Neural progenitor cell (in vitro differentiated cells): ENCODE measurements at regions not wholly inside any gene's neighbourhood (a gene's known extent, or its start where the extent isn't known, plus 50 kb on each side); places are given as distances from the start of the nearest gene placed in this dataset.
A peak's percentile ranks its signal among the peaks of the same experiment; 100 is the strongest.

Experiments used
- DNase-seq: peaks from one replicate; pipeline ENCODE4 v3.0.0-alpha.2; 2016; ENCODE audit warnings: low spot score
- H2AFZ ChIP-seq: fragments of 200-600 bp; sonication (generic); replicated peaks from 2 replicates; pipeline ENCODE4 v1.6.1; 2016; ENCODE audit warnings: antibody characterized with exemption
- H3F3A ChIP-seq: fragments of 200-600 bp; sonication (generic); 2 replicates; pipeline ENCODE4 v1.6.1; 2016; ENCODE audit warnings: antibody characterized with exemption, low read depth
- H3K27ac ChIP-seq: fragments of 200-600 bp; sonication (generic); 2 replicates; pipeline ENCODE4 v1.5.1; 2016; ENCODE audit warnings: mild to moderate bottlenecking
- H3K27me3 ChIP-seq: fragments of 200-600 bp; sonication (generic); 2 replicates; pipeline ENCODE4 v1.6.1; 2016; ENCODE audit warnings: mild to moderate bottlenecking, moderate library complexity
- H3K36me3 ChIP-seq: fragments of 200-600 bp; sonication (generic); 2 replicates; pipeline ENCODE4 v1.5.1; 2016
- H3K4me1 ChIP-seq: fragments of 200-600 bp; sonication (generic); 2 replicates; pipeline ENCODE4 v1.6.1; 2016; ENCODE audit warnings: mixed run types
- H3K4me2 ChIP-seq: fragments of 200-600 bp; sonication (generic); 2 replicates; pipeline ENCODE4 v1.6.1; 2016
- H3K4me3 ChIP-seq: fragments of 200-600 bp; sonication (generic); 2 replicates; pipeline ENCODE4 v1.5.1; 2016
- H3K79me2 ChIP-seq: fragments of 200-600 bp; sonication (generic); 2 replicates; pipeline ENCODE4 v1.6.1; 2016; ENCODE audit warnings: low read depth
- H3K9ac ChIP-seq: fragments of 200-600 bp; sonication (generic); 2 replicates; pipeline ENCODE4 v1.6.1; 2016
- H3K9me3 ChIP-seq: fragments of 200-600 bp; sonication (generic); 2 replicates; pipeline ENCODE4 v1.5.1; 2016; ENCODE audit warnings: low read depth
- H4K20me1 ChIP-seq: fragments of 200-600 bp; sonication (generic); 2 replicates; pipeline ENCODE4 v1.6.1; 2016; ENCODE audit warnings: low read depth
- H3K27ac Mint-ChIP-seq: 3 replicates; pipeline ENCODE4 v1.8.0; 2021; ENCODE audit warnings: mixed read lengths
- H3K27me3 Mint-ChIP-seq: 2 replicates; pipeline ENCODE4 v1.8.0; 2022; ENCODE audit warnings: low read depth, mild to moderate bottlenecking, inconsistent platforms, moderate library complexity, mixed read lengths; ENCODE audit not compliant: insufficient read depth
- H3K36me3 Mint-ChIP-seq: 3 replicates; pipeline ENCODE4 v1.8.0; 2021; ENCODE audit warnings: mixed read lengths
- H3K4me1 Mint-ChIP-seq: 3 replicates; pipeline ENCODE4 v1.8.0; 2021; ENCODE audit warnings: mixed read lengths
- H3K4me3 Mint-ChIP-seq: 3 replicates; pipeline ENCODE4 v1.8.0; 2021; ENCODE audit warnings: mild to moderate bottlenecking, moderate library complexity, mixed read lengths
- H3K9me3 Mint-ChIP-seq: 3 replicates; pipeline ENCODE4 v1.8.0; 2020; ENCODE audit warnings: mixed read lengths
- EZH2 ChIP-seq: fragments of 200-600 bp; sonication (generic); IDR thresholded peaks from 2 replicates; pipeline ENCODE4 v1.6.1; 2017; ENCODE audit warnings: antibody characterized with exemption, mild to moderate bottlenecking, moderate library complexity
- EZH2phosphoT487 ChIP-seq: fragments of 200-600 bp; sonication (generic); IDR thresholded peaks from 2 replicates; pipeline ENCODE4 v1.6.1; 2017; ENCODE audit warnings: antibody characterized with exemption
- TF ChIP-seq, protein P1 (sequence below): fragments of 200-600 bp; sonication (generic); IDR thresholded peaks from 2 replicates; pipeline ENCODE4 v1.5.1; 2017; ENCODE audit warnings: antibody characterized with exemption, mild to moderate bottlenecking

DNA sequence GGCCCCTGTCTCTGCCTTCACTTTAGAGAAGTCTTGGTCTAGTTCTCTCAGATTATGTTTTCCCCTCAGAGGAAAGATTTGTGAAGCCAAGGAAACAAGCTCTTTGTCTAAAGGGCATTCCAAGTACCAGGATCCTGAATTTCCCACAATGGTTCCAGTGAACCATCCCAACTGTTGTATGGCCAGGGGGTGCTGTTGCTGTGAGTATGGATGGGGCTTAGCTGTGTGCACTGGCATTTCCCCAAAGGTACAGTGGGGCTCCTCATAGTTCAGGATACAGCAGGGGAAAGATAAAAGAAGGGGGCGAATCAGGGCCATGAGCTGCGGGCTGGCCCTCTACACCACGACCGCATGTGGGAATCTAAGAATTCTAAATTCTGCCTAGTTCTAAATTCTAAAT lies 1154.0 kb upstream of the FANCL start:
- H3K9me3 Mint-ChIP-seq, result no peaks in the 10 kb centered on the region
- peak; percentile 38 for DNase-seq
- H3K79me2 ChIP-seq, result no peaks in the 10 kb centered on the region
- no peaks in the 10 kb centered on the region for H3K4me1 Mint-ChIP-seq
- no peak overlapping the region for H3K4me3 Mint-ChIP-seq
- H3K4me3 ChIP-seq, result no peak overlapping the region
- H3K4me1 ChIP-seq, result no peaks in the 10 kb centered on the region
- H3K36me3 Mint-ChIP-seq, result no peaks in the 10 kb centered on the region
- no peaks in the 10 kb centered on the region for H4K20me1 ChIP-seq
- no peaks in the 10 kb centered on the region for H3K27me3 ChIP-seq
- H3K27ac Mint-ChIP-seq, result no peak overlapping the region
- no peak overlapping the region for H3K27ac ChIP-seq
- no peaks in the 10 kb centered on the region for H3F3A ChIP-seq
- H3K27me3 Mint-ChIP-seq, result no peaks in the 10 kb centered on the region
- no peak overlapping the region for H3K4me2 ChIP-seq
- no peak overlapping the region for H2AFZ ChIP-seq
- TF ChIP-seq EZH2phosphoT487 (no peak), EZH2 (no peak)
- TF ChIP-seq, protein P1, sequence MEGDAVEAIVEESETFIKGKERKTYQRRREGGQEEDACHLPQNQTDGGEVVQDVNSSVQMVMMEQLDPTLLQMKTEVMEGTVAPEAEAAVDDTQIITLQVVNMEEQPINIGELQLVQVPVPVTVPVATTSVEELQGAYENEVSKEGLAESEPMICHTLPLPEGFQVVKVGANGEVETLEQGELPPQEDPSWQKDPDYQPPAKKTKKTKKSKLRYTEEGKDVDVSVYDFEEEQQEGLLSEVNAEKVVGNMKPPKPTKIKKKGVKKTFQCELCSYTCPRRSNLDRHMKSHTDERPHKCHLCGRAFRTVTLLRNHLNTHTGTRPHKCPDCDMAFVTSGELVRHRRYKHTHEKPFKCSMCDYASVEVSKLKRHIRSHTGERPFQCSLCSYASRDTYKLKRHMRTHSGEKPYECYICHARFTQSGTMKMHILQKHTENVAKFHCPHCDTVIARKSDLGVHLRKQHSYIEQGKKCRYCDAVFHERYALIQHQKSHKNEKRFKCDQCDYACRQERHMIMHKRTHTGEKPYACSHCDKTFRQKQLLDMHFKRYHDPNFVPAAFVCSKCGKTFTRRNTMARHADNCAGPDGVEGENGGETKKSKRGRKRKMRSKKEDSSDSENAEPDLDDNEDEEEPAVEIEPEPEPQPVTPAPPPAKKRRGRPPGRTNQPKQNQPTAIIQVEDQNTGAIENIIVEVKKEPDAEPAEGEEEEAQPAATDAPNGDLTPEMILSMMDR, result peak; percentile 30
- H3K36me3 ChIP-seq, result no peaks in the 10 kb centered on the region
- no peaks in the 10 kb centered on the region for H3K9me3 ChIP-seq
- no peak overlapping the region for H3K9ac ChIP-seq

DNA sequence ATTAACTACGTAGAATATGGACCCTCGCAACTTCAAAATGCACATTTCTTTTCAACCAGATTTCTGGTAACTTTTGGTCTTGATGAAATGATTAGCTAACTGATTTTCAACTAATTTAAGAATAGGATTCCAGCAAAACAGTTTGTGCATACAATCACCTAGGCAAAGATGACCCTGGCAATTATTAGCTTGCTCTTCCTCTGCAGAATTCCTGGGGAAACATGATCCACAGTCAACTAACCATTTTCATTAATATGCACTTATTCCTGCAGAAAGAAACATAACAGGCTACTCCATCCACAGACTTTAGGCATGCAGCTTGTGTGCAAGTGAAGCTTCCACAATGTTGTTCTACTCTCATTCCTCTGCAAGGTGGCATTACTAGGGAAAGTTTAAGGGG lies 1150.8 kb upstream of the FANCL start:
- H3K36me3 ChIP-seq, result no peaks in the 10 kb centered on the region
- no peaks in the 10 kb centered on the region for H3F3A ChIP-seq
- no peak overlapping the region for H3K4me2 ChIP-seq
- H2AFZ ChIP-seq, result no peak overlapping the region
- no peaks in the 10 kb centered on the region for H3K79me2 ChIP-seq
- H3K27me3 ChIP-seq, result no peaks in the 10 kb centered on the region
- H3K4me3 Mint-ChIP-seq, result no peak overlapping the region
- H3K4me3 ChIP-seq, result no peak overlapping the region
- H3K9me3 Mint-ChIP-seq, result no peaks in the 10 kb centered on the region
- no peak overlapping the region for H3K9ac ChIP-seq
- no peak for DNase-seq
- no peak overlapping the region for H3K27ac Mint-ChIP-seq
- H3K27me3 Mint-ChIP-seq, result no peaks in the 10 kb centered on the region
- no peaks in the 10 kb centered on the region for H3K4me1 ChIP-seq
- no peaks in the 10 kb centered on the region for H3K9me3 ChIP-seq
- H3K36me3 Mint-ChIP-seq, result no peaks in the 10 kb centered on the region
- H4K20me1 ChIP-seq, result no peaks in the 10 kb centered on the region
- no peak overlapping the region for H3K27ac ChIP-seq
- TF ChIP-seq, protein P1, result no peak
- no peak for TF ChIP-seq EZH2
- TF ChIP-seq EZH2phosphoT487, result no peak
- H3K4me1 Mint-ChIP-seq, result no peaks in the 10 kb centered on the region

DNA sequence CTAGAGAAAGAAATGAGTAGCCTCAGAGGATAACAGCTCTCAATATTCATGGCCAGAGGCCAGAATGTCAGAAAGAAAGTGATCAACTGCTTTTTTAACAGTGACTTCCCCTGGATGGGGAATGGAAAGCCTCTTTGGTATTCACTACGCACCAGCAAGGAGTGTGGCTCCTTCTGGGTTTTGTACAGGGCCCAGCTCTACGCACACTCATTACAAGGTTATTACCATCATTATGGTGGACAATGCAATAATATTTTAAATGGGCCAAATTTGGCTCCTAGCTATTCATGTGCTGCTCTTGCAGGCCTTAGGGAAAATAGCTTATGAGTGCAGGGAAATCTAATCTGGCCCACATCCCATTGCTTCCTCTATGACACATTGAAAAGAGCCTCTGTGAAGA lies 1149.5 kb upstream of the FANCL start:
- TF ChIP-seq, protein P1, result no peak
- TF ChIP-seq EZH2 (no peak), EZH2phosphoT487 (no peak)
- H3K36me3 Mint-ChIP-seq, result no peaks in the 10 kb centered on the region
- no peak for DNase-seq

DNA sequence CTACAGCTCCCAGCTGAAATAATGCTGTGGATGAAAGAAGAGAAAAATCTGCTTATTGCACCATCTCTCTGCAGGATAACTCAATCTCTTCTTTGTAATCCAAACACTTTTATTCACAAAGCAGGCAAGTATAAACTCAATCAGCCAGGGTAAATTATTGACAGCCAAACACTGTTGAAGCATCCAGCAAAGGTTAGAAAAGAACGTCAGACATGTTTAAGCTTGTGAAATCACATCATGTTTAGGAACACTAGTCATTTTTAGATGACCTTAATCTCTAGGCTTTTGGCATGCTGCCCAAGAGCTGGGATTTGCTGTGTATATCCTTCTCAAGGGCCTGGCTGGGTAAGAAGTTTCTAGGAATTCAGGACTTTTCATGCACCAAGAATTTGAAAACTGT lies 1148.1 kb upstream of the FANCL start:
- Histone ChIP-seq H3K27me3 (no peaks in the 10 kb centered on the region), H2AFZ (no peak overlapping the region), H4K20me1 (no peaks in the 10 kb centered on the region), H3K9ac (no peak overlapping the region), H3K4me2 (no peak overlapping the region), H3K9me3 (no peaks in the 10 kb centered on the region), H3K27ac (no peak overlapping the region), H3K4me1 (no peaks in the 10 kb centered on the region), H3F3A (no peaks in the 10 kb centered on the region), H3K36me3 (no peaks in the 10 kb centered on the region), H3K79me2 (no peaks in the 10 kb centered on the region), H3K4me3 (no peak overlapping the region)
- H3K4me1 Mint-ChIP-seq, result no peaks in the 10 kb centered on the region
- no peak for DNase-seq
- H3K9me3 Mint-ChIP-seq, result no peaks in the 10 kb centered on the region
- no peaks in the 10 kb centered on the region for H3K36me3 Mint-ChIP-seq
- H3K27ac Mint-ChIP-seq, result no peak overlapping the region
- no peak for TF ChIP-seq EZH2
- no peak for TF ChIP-seq EZH2phosphoT487
- TF ChIP-seq, protein P1, result no peak
- H3K27me3 Mint-ChIP-seq, result no peaks in the 10 kb centered on the region
- no peak overlapping the region for H3K4me3 Mint-ChIP-seq

More for the DNA sequence above, 1149.5 kb upstream of the FANCL start:
- Histone ChIP-seq H3K36me3 (no peaks in the 10 kb centered on the region), H3K27me3 (no peaks in the 10 kb centered on the region), H3K4me3 (no peak overlapping the region), H3K4me2 (no peak overlapping the region), H3K9me3 (no peaks in the 10 kb centered on the region), H4K20me1 (no peaks in the 10 kb centered on the region), H2AFZ (no peak overlapping the region), H3K4me1 (no peaks in the 10 kb centered on the region), H3K27ac (no peak overlapping the region), H3K79me2 (no peaks in the 10 kb centered on the region), H3F3A (no peaks in the 10 kb centered on the region), H3K9ac (no peak overlapping the region)
- Mint-ChIP-seq H3K4me1 (no peaks in the 10 kb centered on the region), H3K27me3 (no peaks in the 10 kb centered on the region), H3K9me3 (no peaks in the 10 kb centered on the region), H3K4me3 (no peak overlapping the region), H3K27ac (no peak overlapping the region)
